ACHN (cell line): ENCODE measurements at regions not wholly inside any gene's neighbourhood (a gene's known extent, or its start where the extent isn't known, plus 50 kb on each side); places are given as distances from the start of the nearest gene placed in this dataset.
"Not testable (repeated sequence)": the region's sequence is repeated elsewhere in the genome, so short reads cannot be mapped to it uniquely, and the experiment has no call there.

Experiments used
- DNase-seq: peaks from one replicate; pipeline ENCODE4 v3.0.0-alpha.2; 2015
- in situ Hi-C: cut with HindIII; loops from 2 replicates; pipeline ENCODE4 v1.10.0; 2017; ENCODE audit warnings: low sequenced_read_pairs, low pct_ligation_motif_present, low pct_unique_long_range_greater_than_20kb

DNA sequence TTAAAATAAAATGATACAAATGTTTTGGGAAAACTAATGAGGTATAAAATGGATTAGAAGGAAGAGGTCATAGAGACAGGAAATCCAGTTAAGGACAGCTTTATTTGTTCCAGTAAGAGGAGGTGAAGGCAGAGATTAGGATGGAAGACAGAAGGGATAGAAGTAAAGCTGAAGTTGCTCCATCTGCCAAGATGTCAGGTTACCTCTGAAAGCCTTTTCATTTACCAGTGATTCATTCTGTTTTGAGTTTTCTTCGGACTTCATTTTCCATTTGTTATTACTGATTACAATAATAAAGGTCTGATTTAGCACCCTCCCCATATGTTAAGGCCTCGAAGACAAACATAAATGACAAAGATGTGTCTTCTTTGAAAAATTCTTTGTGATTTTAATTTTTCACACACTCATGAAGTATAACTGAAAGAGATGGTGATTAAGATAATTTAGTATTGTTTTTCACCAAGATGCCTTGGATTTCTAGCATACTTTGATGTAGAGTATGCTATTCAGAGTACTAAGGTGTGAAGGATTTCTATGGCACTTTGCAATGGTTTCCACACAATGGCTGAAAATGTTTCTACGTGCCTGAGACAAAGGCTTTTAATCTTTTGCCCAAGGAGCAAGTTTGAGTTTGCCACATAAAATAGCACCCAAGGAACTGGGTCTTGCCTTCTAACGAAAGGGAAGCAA lies 75.4 kb upstream of the PLAAT1 start:
- in situ Hi-C loops = no loop called here
- DNase-seq = no peak

DNA sequence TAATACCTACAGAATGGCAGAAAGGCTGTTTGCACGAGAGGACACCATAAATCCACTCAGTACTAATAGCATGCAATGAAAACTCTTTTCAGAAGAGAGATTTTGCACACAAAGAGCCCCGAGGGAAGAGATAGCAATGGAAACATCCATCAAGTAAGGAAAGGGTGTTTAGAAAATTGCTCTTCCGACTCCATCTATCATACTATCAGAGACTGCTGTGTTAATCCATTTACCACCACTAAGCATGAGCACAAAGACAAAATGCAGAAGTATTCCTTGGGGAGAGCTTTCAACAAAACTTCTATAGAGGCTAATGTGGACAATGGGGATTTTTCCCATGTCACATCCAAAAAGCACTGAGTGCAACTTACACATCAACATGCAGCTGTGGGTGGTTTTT lies 72.1 kb upstream of the PLAAT1 start:
- in situ Hi-C loops = no loop called here
- DNase-seq = no peak

DNA sequence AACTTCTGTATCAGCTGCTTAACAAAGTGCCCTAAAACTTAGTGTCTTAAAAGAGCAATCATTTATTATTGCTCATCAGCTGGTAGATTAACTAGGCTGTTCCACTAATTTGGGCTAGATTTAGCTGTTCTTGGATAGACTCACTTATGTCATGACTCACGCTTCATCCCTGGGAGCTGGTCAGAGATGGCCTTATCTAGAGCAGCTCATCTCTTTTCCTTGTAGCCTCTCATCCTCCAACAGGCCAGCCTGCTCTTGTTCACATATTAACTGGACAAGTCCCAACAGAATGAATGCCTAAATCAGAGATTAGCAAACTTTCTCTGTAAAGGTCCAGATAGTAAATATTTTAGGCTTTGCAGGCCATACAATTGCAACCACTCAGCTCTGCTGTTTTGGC lies 66.9 kb upstream of the PLAAT1 start:
- in situ Hi-C loops = no loop called here
- DNase-seq = no peak

DNA sequence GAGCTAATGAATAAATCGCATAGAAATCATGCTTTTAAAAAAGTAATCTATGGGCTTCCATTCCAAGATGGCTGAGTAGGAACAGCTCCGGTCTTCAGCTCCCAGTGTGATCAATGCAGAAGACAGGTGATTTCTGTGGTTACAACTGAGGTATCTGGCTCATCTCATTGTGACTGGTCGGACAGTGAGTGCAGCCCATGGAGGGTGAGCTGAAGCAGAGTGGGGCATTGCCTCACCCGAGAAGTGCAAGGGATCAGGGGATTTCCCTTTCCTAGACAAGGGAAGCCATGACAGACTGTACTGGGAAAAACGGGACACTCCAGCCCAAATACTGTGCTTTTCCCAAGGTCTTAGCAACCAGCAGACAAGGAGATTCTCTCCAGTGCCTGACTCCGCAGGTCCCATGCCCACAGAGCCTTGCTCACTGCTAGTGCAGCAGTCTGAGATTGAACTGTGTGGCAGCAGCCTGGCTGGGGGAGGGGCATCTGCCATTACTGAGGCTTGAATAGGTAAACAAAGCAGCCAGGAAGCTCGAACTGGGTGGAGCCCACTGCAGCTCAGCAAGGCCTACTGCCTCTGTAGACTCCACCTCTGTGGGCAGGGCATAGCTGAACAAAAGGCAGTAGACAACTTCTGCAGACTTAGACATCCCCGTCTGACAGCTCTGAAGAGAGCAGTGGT lies 61.5 kb upstream of the PLAAT1 start:
- in situ Hi-C loops, DNase-seq: not testable (repeated sequence)

DNA sequence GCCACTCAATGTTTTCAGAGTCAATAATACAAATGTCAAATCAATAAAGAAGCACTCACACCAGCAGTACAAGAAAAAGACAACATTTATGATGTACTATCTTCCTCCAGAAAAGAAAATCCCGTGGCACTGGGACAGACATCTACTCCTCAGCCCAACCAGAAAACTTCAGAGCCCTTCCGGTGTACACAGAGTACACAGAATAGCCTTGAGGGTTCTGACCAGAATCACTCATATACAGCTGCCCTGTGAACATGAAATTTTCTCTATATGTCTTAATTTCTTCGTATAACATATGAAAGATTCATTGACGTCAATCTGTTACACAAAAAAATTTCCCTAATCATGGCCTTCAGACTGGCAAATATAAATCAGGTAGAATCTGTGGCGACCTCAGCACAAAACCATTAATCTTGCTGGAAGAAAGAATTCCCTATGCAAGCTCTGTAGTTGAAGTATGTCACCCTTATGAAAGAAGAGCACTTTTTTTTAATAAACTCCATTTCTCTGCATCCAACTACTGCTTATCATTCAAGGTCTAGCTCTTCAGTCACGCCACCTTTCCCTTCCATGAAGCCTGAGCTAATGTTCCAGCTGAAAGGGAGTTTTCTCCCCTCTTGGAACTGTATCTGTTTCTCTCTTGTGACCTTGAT lies 53.8 kb upstream of the PLAAT1 start:
- no peak for DNase-seq
- in situ Hi-C loops = no loop called here

DNA sequence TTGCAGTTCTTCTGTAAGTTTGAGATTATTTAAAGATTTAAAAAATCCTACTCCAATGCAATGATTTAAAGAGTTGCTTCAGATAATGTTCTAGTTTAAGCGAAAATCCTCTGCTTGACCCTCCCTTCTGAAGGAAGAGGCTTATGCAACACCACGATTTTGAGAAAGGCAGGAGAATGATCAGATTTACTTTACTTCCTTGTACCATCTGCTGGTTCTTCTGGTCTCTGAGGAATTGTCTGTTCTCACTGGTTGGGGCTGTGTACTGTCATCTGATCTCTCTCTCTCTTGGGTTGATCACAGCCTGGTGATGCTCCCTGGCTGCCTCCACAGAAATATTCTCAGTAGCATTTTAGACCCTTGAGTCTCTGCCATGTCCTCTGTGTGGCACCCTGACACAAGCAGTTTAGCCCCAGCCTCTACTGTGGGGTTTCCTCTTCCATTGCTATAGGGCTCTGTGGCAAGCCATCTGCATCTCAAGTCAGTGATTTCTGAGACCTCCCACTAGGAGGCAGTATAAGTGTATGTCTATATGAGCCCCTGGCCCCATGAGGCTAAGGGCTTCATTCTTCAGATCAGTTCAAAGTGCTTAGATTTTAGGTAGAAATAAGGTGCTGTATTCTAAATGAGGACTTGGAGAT lies 50.8 kb upstream of the PLAAT1 start:
- peak; percentile 46 for DNase-seq
- in situ Hi-C loops = no loop called here
